SU-DHL-6 (cell line): ENCODE measurements at regions not wholly inside any gene's neighbourhood (a gene's known extent, or its start where the extent isn't known, plus 50 kb on each side); places are given as distances from the start of the nearest gene placed in this dataset.

Experiments used
- H2AFZ ChIP-seq: fragments of 200-600 bp; sonication (generic); 2 replicates; pipeline ENCODE4 v1.6.1; 2014; ENCODE audit warnings: low read depth, mild to moderate bottlenecking, moderate library complexity, mixed read lengths, antibody characterized with exemption, low read length; ENCODE audit not compliant: severe bottlenecking
- H3F3A ChIP-seq: fragments of 200-600 bp; shearing (Covaris generic); 2 replicates; pipeline ENCODE4 v1.6.0; 2016; ENCODE audit warnings: antibody characterized with exemption, mild to moderate bottlenecking; ENCODE audit not compliant: insufficient read depth
- H3K27ac ChIP-seq: fragments of 200-600 bp; sonication (generic); 2 replicates; pipeline ENCODE4 v1.5.1; 2016; ENCODE audit warnings: low read depth, mild to moderate bottlenecking, low read length, moderate library complexity, mixed read lengths
- H3K27me3 ChIP-seq: fragments of 200-600 bp; sonication (generic), shearing (Covaris generic); 2 replicates; pipeline ENCODE4 v1.6.0; 2014; ENCODE audit warnings: mild to moderate bottlenecking, low read length
- H3K36me3 ChIP-seq: fragments of 200-600 bp; sonication (generic); 2 replicates; pipeline ENCODE4 v1.6.1; 2014; ENCODE audit warnings: mild to moderate bottlenecking, low read length, mixed read lengths
- H3K4me2 ChIP-seq: fragments of 300-600, 200-600 bp; shearing (Covaris generic), sonication (generic); 2 replicates; pipeline ENCODE4 v1.6.0; 2014; ENCODE audit warnings: low read length, low read depth, mild to moderate bottlenecking; ENCODE audit not compliant: poor library complexity, severe bottlenecking
- H3K4me3 ChIP-seq: fragments of 200-600 bp; sonication (generic); 2 replicates; pipeline ENCODE4 v1.5.1; 2014; ENCODE audit warnings: antibody characterized with exemption, low read length, mild to moderate bottlenecking, mixed read lengths; ENCODE audit not compliant: insufficient read depth, poor library complexity, severe bottlenecking
- H3K79me2 ChIP-seq: fragments of 200-600 bp; sonication (generic); 2 replicates; pipeline ENCODE4 v1.6.1; 2014; ENCODE audit warnings: mild to moderate bottlenecking, low read length, moderate library complexity; ENCODE audit not compliant: insufficient read depth
- H3K9ac ChIP-seq: fragments of 200-600 bp; sonication (generic); 2 replicates; pipeline ENCODE4 v1.7.0; 2014; ENCODE audit warnings: mild to moderate bottlenecking, low read length
- H3K9me2 ChIP-seq: fragments of 200-600 bp; sonication (generic); replicated peaks from 2 replicates; pipeline ENCODE4 v1.6.1; 2014; ENCODE audit warnings: low read length; ENCODE audit not compliant: insufficient read depth
- H3K9me3 ChIP-seq: fragments of 200-600 bp; sonication (generic); 2 replicates; pipeline ENCODE4 v1.6.1; 2014; ENCODE audit warnings: low read length, mixed read lengths; ENCODE audit not compliant: insufficient read depth
- H4K20me1 ChIP-seq: fragments of 200-600 bp; sonication (generic); 2 replicates; pipeline ENCODE4 v1.6.1; 2014; ENCODE audit warnings: low read depth, mild to moderate bottlenecking, antibody characterized with exemption, low read length, moderate library complexity, mixed read lengths
- CTCF ChIP-seq: fragments of 200-600 bp; sonication (generic); IDR thresholded peaks from one replicate; pipeline ENCODE4 v1.5.1; 2017; ENCODE audit warnings: antibody characterized with exemption, mild to moderate bottlenecking, low read length, moderate library complexity; ENCODE audit not compliant: insufficient read depth, poor library complexity, severe bottlenecking
- EZH2phosphoT487 ChIP-seq: fragments of 200-600 bp; sonication (generic), shearing (Covaris generic); conservative IDR thresholded peaks from 2 replicates; pipeline ENCODE4 v1.6.1; 2018; ENCODE audit warnings: mild to moderate bottlenecking, antibody characterized with exemption, low read length, moderate library complexity, mixed read lengths

GRCh38 chr9:108676355-108676754 is 179.4 kb downstream of the ACTL7B start:
- Histone ChIP-seq H3F3A (no peaks in the 10 kb centered on the region), H3K27me3 (no peaks in the 10 kb centered on the region), H2AFZ (no peak overlapping the region), H4K20me1 (no peaks in the 10 kb centered on the region), H3K9ac (no peak overlapping the region), H3K4me2 (no peak overlapping the region), H3K9me3 (no peaks in the 10 kb centered on the region), H3K36me3 (no peaks in the 10 kb centered on the region), H3K4me3 (no peak overlapping the region), H3K27ac (no peak overlapping the region), H3K9me2 (no peaks in the 10 kb centered on the region), H3K79me2 (no peaks in the 10 kb centered on the region)
- TF ChIP-seq EZH2phosphoT487 (no peak), CTCF (no peak)

- Histone ChIP-seq H3K9ac (no peak overlapping the region), H2AFZ (no peak overlapping the region), H4K20me1 (no peaks in the 10 kb centered on the region), H3K4me2 (no peak overlapping the region), H3K9me2 (no peaks in the 10 kb centered on the region), H3K27ac (no peak overlapping the region), H3K27me3 (no peaks in the 10 kb centered on the region), H3K9me3 (no peaks in the 10 kb centered on the region), H3K36me3 (no peaks in the 10 kb centered on the region), H3K79me2 (no peaks in the 10 kb centered on the region), H3F3A (no peaks in the 10 kb centered on the region), H3K4me3 (no peak overlapping the region)
- TF ChIP-seq EZH2phosphoT487 (no peak), CTCF (no peak)
These were observed 180.1 kb downstream of the ACTL7B start for GRCh38 chr9:108675708-108676107.

- no peak for TF ChIP-seq EZH2phosphoT487
- Histone ChIP-seq H2AFZ (no peak overlapping the region), H3K27ac (no peak overlapping the region), H3K4me2 (no peak overlapping the region), H3K9me2 (no peaks in the 10 kb centered on the region), H3K36me3 (no peaks in the 10 kb centered on the region), H3K9me3 (no peaks in the 10 kb centered on the region), H3K4me3 (no peak overlapping the region), H3K79me2 (no peaks in the 10 kb centered on the region), H3K27me3 (no peaks in the 10 kb centered on the region), H4K20me1 (no peaks in the 10 kb centered on the region), H3F3A (no peaks in the 10 kb centered on the region), H3K9ac (no peak overlapping the region)
These were observed 180.8 kb downstream of the ACTL7B start for GRCh38 chr9:108674766-108675530.

- no peaks in the 10 kb centered on the region for H3K9me3 ChIP-seq
- no peaks in the 10 kb centered on the region for H4K20me1 ChIP-seq
- H3K36me3 ChIP-seq = no peaks in the 10 kb centered on the region
- no peaks in the 10 kb centered on the region for H3K27me3 ChIP-seq
- H3F3A ChIP-seq = no peaks in the 10 kb centered on the region
- no peak for TF ChIP-seq CTCF
- no peak for TF ChIP-seq EZH2phosphoT487
- no peak overlapping the region for H2AFZ ChIP-seq
- no peak overlapping the region for H3K9ac ChIP-seq
- H3K4me2 ChIP-seq = no peak overlapping the region
- no peak overlapping the region for H3K27ac ChIP-seq
- H3K4me3 ChIP-seq = no peak overlapping the region
- no peaks in the 10 kb centered on the region for H3K9me2 ChIP-seq
- H3K79me2 ChIP-seq = no peaks in the 10 kb centered on the region
These were observed 182.4 kb downstream of the ACTL7B start for GRCh38 chr9:108673386-108673785.
